Erythroblast (primary cell): ENCODE measurements at regions not wholly inside any gene's neighbourhood (a gene's known extent, or its start where the extent isn't known, plus 50 kb on each side); places are given as distances from the start of the nearest gene placed in this dataset.

Experiments used
- DNase-seq, 2 experiments: peaks; one replicate each; lab custom pipeline; 2025; lab: John Stamatoyannopoulos, UW
- GATA1 ChIP-seq: IDR thresholded peaks from 2 replicates; pipeline ENCODE4 v1.6.1; 2011; ENCODE audit warnings: low read depth, mild to moderate bottlenecking, control low read depth, low read length, moderate library complexity
- POLR2A ChIP-seq: IDR thresholded peaks from 2 replicates; pipeline ENCODE4 v1.6.1; 2011; ENCODE audit warnings: mild to moderate bottlenecking, low read length

GRCh38 chr2:239695728-239696240, 295.0 kb upstream of the HDAC4 start:
- DNase-seq, result no peak
- TF ChIP-seq POLR2A (no peak), GATA1 (no peak)

DNA sequence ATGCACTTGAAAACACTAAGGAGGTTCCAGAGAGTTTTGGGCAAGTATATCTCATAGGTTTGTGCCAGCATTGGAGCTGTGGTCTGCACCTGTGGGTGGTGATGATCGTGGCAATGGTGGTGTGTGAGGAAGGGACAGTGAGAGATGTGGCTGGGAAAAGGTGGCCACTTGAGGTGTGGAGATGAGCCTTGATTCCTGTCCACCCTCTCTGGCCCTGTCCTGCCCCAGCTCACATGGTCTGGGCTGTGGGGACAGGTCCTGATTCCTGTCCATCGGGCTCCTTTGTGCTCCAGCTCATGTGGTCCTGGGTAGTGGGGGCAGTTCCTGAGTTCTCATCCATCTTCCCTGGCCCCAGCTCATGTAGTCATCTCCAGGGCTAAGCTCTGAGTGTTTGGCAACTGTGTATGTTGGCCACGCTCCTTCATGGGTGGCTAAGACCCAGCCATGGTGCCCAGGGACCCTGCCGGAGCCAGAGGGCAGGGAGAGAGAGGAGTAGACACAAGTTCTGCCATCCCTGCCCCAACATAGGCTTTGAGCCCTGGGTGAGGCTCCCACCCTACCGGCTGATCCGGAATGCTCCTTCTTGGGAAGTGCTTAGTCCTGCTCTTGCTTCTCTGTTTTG, 294.4 kb upstream of the HDAC4 start:
- DNase-seq, result no peak
- TF ChIP-seq POLR2A, result no peak
- no peak for TF ChIP-seq GATA1

DNA sequence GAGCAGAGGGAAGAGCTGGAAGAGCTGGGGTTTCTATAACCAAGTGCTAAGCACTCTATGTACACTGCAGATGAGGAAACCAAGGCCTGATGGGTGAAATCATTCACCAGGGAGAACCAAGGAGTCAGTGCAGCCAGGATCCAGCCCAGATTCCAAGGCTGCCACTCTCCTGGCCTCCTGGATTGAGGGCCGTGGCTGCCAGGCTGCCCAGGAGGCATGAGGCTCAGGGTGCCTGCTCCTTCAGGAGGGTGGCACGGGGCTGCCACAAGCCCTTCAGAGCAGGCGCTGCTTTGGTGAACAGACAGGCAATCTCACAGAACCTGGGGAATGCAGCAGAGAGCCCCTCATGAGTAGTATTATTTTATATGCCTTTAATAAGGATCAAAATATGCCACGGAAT, 293.7 kb upstream of the HDAC4 start:
- no peak for DNase-seq
- no peak for TF ChIP-seq POLR2A
- no peak for TF ChIP-seq GATA1

GRCh38 chr2:239693761-239694415, 293.1 kb upstream of the HDAC4 start:
- no peak for DNase-seq
- no peak for TF ChIP-seq POLR2A
- no peak for TF ChIP-seq GATA1

- DNase-seq, result no peak
- TF ChIP-seq GATA1 (no peak), POLR2A (no peak)
These were observed 292.5 kb upstream of the HDAC4 start for GRCh38 chr2:239693330-239693729.

DNA sequence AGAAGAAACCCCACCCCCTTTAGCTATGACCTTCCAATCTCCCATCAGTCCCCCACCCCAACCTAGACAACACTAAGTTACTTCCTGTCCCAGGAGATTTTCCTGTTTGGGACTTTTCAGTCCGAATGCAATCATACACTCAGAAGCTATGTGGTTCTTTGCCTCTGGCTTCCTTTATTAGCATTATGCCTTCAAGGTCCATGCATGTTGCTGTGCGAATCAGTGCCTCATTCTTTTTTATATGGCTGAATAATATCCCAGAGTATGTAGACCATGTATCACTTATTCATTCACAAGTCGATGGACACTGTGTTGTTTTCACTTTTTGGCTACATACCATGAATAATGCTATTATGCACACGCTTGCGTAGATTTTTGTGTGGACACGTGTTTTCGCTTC, 292.1 kb upstream of the HDAC4 start:
- TF ChIP-seq GATA1, result no peak
- no peak for TF ChIP-seq POLR2A
- DNase-seq, result no peak

DNA sequence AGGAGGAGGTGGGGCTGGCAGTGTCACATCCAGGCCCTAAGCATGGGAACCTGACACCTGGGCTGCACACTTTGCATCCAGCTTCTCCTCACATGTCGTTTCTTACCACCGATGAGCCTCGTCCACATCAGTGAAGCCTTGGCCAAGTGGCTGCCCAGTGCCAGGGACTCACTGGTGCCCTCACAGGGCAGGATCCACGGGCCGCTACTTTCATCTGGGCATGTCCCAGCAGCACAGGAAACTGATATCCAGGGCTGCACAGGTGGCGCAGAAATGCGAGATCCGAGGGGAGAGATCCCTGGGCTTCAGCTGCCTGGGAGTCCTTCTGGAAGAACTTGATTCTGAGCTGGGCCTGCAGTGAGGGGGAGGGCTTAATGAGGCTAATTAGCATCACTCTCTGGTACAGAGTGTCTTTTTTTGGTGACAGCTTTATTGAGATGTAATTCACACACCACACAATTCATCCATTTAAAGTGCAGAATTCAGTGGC, 291.6 kb upstream of the HDAC4 start:
- TF ChIP-seq GATA1 (no peak), POLR2A (no peak)
- DNase-seq, result no peak

DNA sequence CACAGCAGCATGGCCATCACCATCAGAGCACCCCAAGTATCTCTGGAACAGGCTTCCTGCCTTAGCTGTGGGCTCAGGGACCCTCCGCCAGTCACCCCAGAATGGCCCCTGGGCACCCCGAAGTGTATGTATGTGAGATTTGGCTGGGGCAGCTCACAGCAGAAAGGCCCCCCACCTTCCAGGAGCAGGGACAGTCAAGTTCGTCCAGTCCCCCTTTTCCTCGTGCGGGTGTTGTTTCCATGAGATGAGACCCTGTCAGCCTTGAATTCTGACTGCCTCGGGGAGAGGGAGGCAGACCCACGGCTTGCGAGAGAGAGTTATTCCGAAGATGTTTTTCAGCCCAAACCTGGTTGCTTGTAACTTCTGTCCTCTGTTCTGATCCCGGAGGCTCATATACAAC, 290.9 kb upstream of the HDAC4 start:
- no peak for DNase-seq
- TF ChIP-seq GATA1, result no peak
- TF ChIP-seq POLR2A, result no peak

- TF ChIP-seq POLR2A, result no peak
- no peak for TF ChIP-seq GATA1
- no peak for DNase-seq
These were observed 290.1 kb upstream of the HDAC4 start for GRCh38 chr2:239690651-239691631.

DNA sequence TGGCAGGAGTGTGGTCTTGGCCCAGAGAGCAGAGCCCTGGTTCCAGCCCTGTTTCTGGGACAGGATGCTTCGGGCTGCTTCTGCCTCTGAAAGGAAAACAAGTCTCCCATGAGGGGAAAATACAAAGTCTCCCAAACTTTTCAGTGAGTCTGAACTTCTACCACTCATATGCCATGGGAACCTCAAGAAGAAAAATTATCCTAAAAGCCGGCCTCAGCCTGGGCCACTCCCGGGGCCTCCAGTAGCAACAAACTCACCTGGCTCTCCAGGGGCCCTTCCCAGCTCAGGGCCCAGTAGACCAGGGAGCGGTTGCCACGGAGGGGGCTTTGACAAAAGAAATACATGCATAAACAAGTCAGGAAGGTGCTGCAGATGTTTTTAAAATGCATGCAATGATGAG, 289.2 kb upstream of the HDAC4 start:
- TF ChIP-seq POLR2A (no peak), GATA1 (no peak)
- no peak for DNase-seq

DNA sequence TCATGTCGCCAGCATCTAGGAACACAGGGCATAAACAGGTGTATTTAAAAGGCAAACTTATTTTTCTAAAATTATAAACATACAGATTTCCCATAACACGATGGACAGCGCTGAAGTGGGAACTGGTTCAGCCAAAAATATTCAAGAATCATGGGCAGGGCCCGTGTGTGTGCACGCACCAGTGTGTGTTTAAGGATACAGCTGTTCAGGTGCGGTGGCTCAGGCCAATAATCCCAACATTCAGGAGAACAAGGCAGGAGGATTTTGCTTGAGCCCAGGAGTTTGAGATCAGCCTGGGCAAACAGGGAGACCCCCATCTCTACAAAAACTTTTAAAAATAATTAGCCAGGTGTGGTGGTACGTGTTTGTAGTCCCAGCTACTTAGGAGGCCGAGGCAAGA, 288.6 kb upstream of the HDAC4 start:
- DNase-seq, result no peak
- TF ChIP-seq GATA1 (no peak), POLR2A (no peak)

DNA sequence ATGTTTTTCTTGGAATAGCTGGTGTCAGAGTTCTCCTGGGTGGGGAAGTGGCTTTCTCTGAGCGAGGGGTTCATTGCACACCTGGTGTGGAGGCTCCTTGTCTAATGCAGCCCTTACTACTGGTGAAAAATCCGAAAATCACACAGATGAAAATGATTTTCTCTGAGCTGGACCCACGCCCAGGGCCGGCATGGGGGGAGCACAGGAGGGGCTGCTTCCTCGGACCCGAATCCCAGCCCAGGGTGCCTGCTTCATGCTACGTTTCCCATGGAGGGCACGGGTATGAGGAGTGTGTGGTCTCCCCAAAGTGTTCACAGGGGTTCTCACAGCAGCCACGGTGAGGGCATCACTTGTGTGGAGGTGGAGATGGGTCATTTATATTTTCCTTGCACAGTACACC, 288.0 kb upstream of the HDAC4 start:
- TF ChIP-seq POLR2A (no peak), GATA1 (no peak)
- DNase-seq, result no peak

DNA sequence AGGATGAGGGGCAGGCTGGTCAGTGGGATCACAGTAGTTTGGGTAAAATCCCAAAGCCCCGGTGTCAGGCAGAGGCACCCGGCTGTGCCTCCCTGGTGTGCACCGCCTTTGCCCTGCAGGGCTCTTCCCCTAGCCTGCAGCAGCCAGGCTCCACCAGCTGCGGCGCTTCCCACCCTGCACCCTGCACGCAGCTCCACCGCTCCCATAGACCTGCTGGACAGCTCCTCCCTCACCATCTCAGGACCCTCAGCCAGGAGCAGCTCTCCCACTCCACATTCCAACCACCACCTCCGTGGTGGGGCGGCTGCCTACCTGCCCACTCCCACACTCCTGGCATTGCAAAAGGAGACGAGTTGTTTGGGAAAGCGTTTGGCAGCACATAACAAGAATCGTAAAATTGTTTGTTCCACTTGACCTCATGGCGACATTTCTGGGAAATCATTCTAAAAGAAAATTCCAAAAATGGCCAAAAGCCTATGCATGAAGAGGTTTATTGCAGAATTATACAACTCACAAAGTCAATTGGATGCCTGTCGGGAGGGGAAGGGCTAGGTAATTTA, 287.4 kb upstream of the HDAC4 start:
- no peak for TF ChIP-seq POLR2A
- no peak for DNase-seq
